Naive thymus-derived CD8-positive, alpha-beta T cell (primary cell): ENCODE measurements at regions not wholly inside any gene's neighbourhood (a gene's known extent, or its start where the extent isn't known, plus 50 kb on each side); places are given as distances from the start of the nearest gene placed in this dataset.

Experiments used
- ATAC-seq, 2 donors: fragments of 150-1000 bp; cut with Tn5 transposase in 1 of 2; sonication (Bioruptor Pico), chemical (Tn5 transposase) in 1 of 2; 1 replicate in 1 of 2; 2 replicates in 1 of 2; pipeline ENCODE4 v1.10.0; 2021; ENCODE audit warnings: mild to moderate bottlenecking in 2 of 2, moderate library complexity in 2 of 2
- POLR2A ChIA-PET: fragments of 350-600 bp; sonication (Branson Sonifier 250); formaldehyde crosslinking; loops from one replicate; lab custom pipeline; 2021; ENCODE audit warnings: antibody characterized with exemption; lab: Charles Lee
- DNase-seq, 10 donors: peaks; one replicate each; pipeline versions ENCODE4 v3.0.0 to v3.0.0-alpha.2; 2020 to 2022
- H3K27ac Mint-ChIP-seq, 10 donors: one replicate each; pipeline ENCODE4 v1.8.0; 2020 to 2022; ENCODE audit warnings: mild to moderate bottlenecking in 10 of 10, mixed read lengths in 10 of 10, moderate library complexity in 4 of 10, inconsistent platforms in 1 of 10
- H3K27me3 Mint-ChIP-seq, 5 donors: one replicate each; pipeline ENCODE4 v1.8.0; 2021 to 2022; ENCODE audit warnings: mixed read lengths in 5 of 5
- H3K36me3 Mint-ChIP-seq, 3 donors: one replicate each; pipeline ENCODE4 v1.8.0; 2020 to 2022; ENCODE audit warnings: mixed read lengths in 3 of 3, mild to moderate bottlenecking in 2 of 3, inconsistent platforms in 1 of 3
- H3K4me1 Mint-ChIP-seq, 4 donors: one replicate each; pipeline ENCODE4 v1.8.0; 2021 to 2022; ENCODE audit warnings: mixed read lengths in 4 of 4
- H3K4me3 Mint-ChIP-seq, 10 donors: one replicate each; pipeline ENCODE4 v1.8.0; 2020 to 2022; ENCODE audit warnings: mild to moderate bottlenecking in 10 of 10, mixed read lengths in 10 of 10, moderate library complexity in 6 of 10, inconsistent platforms in 1 of 10
- H3K9me3 Mint-ChIP-seq, 9 donors: one replicate each; pipeline ENCODE4 v1.8.0; 2020 to 2022; ENCODE audit warnings: mixed read lengths in 9 of 9, mild to moderate bottlenecking in 3 of 9, inconsistent platforms in 1 of 9, moderate library complexity in 1 of 9

DNA sequence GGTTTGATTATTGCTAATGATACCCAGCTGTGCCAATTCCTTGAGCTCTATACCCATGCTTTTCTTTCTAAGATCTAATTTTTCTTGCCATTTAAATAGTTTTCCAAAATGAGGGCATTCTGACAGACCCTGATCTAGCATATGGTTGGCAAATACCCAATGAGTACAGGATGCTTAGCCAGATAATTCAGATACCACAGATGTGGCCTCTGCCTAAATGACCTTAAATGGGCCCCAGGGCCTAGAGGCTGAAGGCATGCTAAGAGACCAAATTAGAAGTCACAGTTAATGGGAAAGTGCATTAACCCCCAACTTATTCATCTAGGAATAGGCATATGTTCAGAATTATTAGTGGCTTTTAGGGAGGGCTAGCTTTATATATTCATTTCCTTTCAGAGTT, 122.3 kb upstream of the CNOT2 start:
- no peak for DNase-seq
- peaks cover 0 to 6% (median 0%) of the 10 kb centered on the region in 5 donors for H3K27me3 Mint-ChIP-seq
- H3K9me3 Mint-ChIP-seq = peaks cover 0 to 4% (median 0%) of the 10 kb centered on the region in 9 donors
- H3K4me1 Mint-ChIP-seq = no peaks in the 10 kb centered on the region
- POLR2A ChIA-PET = no interaction called here
- no peak overlapping the region for H3K27ac Mint-ChIP-seq
- no peak for ATAC-seq
- H3K36me3 Mint-ChIP-seq = peaks cover 0 to under 1% (median 0%) of the 10 kb centered on the region in 3 donors
- no peak overlapping the region for H3K4me3 Mint-ChIP-seq

- Mint-ChIP-seq H3K4me3 (no peak overlapping the region), H3K27ac (no peak overlapping the region), H3K27me3 (peaks cover 0 to 6% (median 0%) of the 10 kb centered on the region in 5 donors), H3K4me1 (no peaks in the 10 kb centered on the region), H3K9me3 (peaks cover 0 to 4% (median 0%) of the 10 kb centered on the region in 9 donors), H3K36me3 (no peaks in the 10 kb centered on the region)
- no peak for DNase-seq
- ATAC-seq = no peak
- POLR2A ChIA-PET = no interaction called here
These were observed 121.7 kb upstream of the CNOT2 start for GRCh38 chr12:70121562-70121961.

DNA sequence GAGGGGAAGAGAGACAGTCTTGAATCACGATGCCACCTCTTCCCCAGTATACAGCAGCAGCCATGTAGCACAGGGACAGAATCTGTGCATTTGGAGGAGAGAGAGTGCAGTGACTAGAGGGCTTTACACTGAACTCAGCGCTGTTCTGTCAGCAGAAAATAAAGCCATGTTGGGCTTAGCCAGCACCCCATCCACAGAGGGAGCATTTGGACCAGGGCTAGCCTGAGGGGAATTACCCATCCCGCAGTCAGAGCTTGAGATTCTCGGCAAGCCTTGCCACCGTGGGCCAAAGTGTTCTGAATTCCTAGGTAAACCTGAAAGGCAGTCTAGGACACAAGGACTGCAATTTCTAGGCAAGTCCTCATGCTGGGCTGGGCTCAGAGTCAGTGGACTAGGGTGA, 120.4 kb upstream of the CNOT2 start:
- no peak for ATAC-seq
- POLR2A ChIA-PET = no interaction called here
- no peak for DNase-seq
- no peak overlapping the region for H3K27ac Mint-ChIP-seq
- peaks cover 0 to 4% (median 0%) of the 10 kb centered on the region in 9 donors for H3K9me3 Mint-ChIP-seq
- no peaks in the 10 kb centered on the region for H3K4me1 Mint-ChIP-seq
- peaks cover 0 to 6% (median 0%) of the 10 kb centered on the region in 5 donors for H3K27me3 Mint-ChIP-seq
- H3K4me3 Mint-ChIP-seq = no peak overlapping the region
- H3K36me3 Mint-ChIP-seq = no peaks in the 10 kb centered on the region

- H3K9me3 Mint-ChIP-seq = peaks cover 0 to 16% (median 9%) of the 10 kb centered on the region in 9 donors
- peaks cover 5 to 16% (median 10%) of the 10 kb centered on the region in 5 donors for H3K27me3 Mint-ChIP-seq
- no peak overlapping the region for H3K4me3 Mint-ChIP-seq
- H3K4me1 Mint-ChIP-seq = peaks cover 0 to 1% (median 0%) of the 10 kb centered on the region in 4 donors
- no peak for ATAC-seq
- POLR2A ChIA-PET = no interaction called here
- H3K36me3 Mint-ChIP-seq = peaks cover 0 to 11% (median 0%) of the 10 kb centered on the region in 3 donors
- no peak overlapping the region for H3K27ac Mint-ChIP-seq
- no peak for DNase-seq
These were observed 94.2 kb upstream of the CNOT2 start for GRCh38 chr12:70149013-70149412.

DNA sequence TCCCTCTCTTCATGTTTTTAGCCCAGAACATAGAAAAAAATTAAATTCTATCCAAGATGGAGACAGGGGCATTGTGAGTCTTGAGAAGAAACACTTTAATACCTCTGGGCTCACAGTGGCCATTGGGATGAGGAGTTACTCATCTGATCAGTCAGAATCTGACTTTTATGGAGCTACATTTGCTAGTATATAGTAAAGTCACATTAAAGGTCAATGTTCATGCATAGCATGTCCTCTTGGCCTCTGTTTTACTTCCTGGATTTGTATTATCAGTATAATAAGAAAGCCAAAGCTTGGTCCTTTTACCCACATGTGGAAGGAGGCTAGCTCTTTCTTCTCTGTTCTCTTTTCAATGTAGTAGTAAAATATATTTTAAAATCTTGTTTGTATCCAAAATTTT, 93.6 kb upstream of the CNOT2 start:
- no peak overlapping the region for H3K4me3 Mint-ChIP-seq
- H3K27ac Mint-ChIP-seq = no peak overlapping the region
- no peak for ATAC-seq
- H3K4me1 Mint-ChIP-seq = peaks cover 0 to 1% (median 0%) of the 10 kb centered on the region in 4 donors
- H3K9me3 Mint-ChIP-seq = peaks cover 0 to 23% (median 13%) of the 10 kb centered on the region in 9 donors
- H3K27me3 Mint-ChIP-seq = peaks cover 5 to 16% (median 10%) of the 10 kb centered on the region in 5 donors
- H3K36me3 Mint-ChIP-seq = peaks cover 0 to 15% (median 0%) of the 10 kb centered on the region in 3 donors
- POLR2A ChIA-PET = no interaction called here
- no peak for DNase-seq

DNA sequence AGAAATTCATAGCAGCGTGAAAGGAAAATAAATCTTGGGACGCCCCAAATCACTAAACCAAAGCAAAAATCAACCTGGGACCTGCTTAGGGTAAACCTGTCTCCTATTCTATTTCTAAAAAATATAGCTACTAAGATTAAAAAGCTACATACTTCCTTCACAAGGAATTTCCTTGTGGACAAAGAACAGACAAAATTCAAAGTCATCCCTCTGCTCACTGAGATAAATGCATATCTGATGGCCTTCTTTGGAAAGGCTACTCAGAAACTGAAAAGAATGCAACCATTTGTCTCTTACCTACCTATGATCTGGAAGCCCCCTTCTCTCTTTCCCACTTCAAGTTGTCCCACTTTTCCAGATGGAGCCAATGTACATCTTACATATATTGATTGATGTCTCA, 93.0 kb upstream of the CNOT2 start:
- ATAC-seq (no peak), DNase-seq (no peak)
- Mint-ChIP-seq H3K27me3 (peaks cover 5 to 16% (median 10%) of the 10 kb centered on the region in 5 donors), H3K4me3 (no peak overlapping the region), H3K36me3 (peaks cover 0 to 15% (median under 1%) of the 10 kb centered on the region in 3 donors), H3K27ac (no peak overlapping the region), H3K4me1 (peaks cover 0 to 1% (median 0%) of the 10 kb centered on the region in 4 donors), H3K9me3 (peaks cover 0 to 29% (median 14%) of the 10 kb centered on the region in 9 donors)
- POLR2A ChIA-PET = no interaction called here

GRCh38 chr12:70151993-70152392, 91.2 kb upstream of the CNOT2 start:
- no peak for ATAC-seq
- POLR2A ChIA-PET = no interaction called here
- Mint-ChIP-seq H3K27ac (no peak overlapping the region), H3K4me1 (peaks cover 0 to 1% (median 0%) of the 10 kb centered on the region in 4 donors), H3K4me3 (no peak overlapping the region), H3K9me3 (peaks cover 0 to 40% (median 19%) of the 10 kb centered on the region in 9 donors), H3K36me3 (peaks cover 0 to 15% (median 8%) of the 10 kb centered on the region in 3 donors), H3K27me3 (peaks cover 3 to 10% (median 7%) of the 10 kb centered on the region in 5 donors)
- no peak for DNase-seq

DNA sequence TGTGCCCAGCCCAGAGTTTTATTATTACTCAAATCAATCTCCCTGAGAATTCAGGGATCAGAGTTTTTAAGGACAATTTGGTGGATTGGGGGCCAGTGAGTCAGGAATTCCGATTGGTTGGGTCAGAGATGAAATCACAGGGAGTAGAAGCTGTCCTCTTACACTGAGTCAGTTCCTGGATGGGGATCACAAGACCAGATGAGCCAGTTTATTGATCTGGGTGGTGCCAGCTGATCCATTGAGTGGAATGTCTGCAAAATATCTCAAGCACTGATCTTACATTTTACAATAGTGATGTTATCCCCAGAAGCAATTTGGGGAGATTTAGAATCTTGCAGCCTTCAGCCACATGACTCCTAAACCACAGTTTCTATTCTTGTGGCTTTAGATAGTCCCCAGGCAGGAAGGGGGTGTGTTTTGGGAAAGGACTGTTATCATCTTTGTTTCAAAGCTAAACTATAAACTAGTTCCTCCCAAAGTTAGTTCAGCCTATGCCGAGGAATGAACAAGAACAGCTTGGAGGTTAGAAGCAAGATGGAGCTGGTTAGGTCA, 89.1 kb upstream of the CNOT2 start:
- Mint-ChIP-seq H3K36me3 (peaks cover 0 to 33% (median 14%) of the 10 kb centered on the region in 3 donors), H3K27me3 (peaks cover 1 to 21% (median 4%) of the 10 kb centered on the region in 5 donors), H3K27ac (no peak overlapping the region), H3K4me1 (no peaks in the 10 kb centered on the region), H3K4me3 (no peak overlapping the region), H3K9me3 (peaks cover 0 to 61% (median 36%) of the 10 kb centered on the region in 9 donors)
- no peak for DNase-seq
- POLR2A ChIA-PET = no interaction called here
- no peak for ATAC-seq

- POLR2A ChIA-PET = no interaction called here
- H3K9me3 Mint-ChIP-seq = peaks cover 0 to 70% (median 39%) of the 10 kb centered on the region in 9 donors
These were observed 88.2 kb upstream of the CNOT2 start for GRCh38 chr12:70154960-70155589.

DNA sequence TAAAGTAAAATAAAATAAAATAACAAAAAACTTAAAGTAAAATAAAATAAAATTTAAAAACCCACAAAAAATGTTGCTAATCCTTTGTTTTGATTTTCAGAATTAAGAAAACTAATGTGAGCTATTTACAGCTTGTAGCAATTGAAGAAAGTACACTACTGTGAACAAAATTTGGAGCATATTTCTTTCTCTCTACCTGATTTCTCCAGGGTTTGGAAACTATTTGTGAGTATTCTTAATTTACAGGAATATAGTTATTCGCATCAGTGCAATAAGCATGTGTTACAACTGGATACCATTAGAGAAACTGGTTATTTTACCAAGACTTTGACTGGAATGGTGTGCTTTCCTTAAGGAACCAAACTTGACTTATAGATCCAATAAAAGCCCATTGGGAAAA, 86.1 kb upstream of the CNOT2 start:
- Mint-ChIP-seq H3K4me3 (no peak overlapping the region), H3K9me3 (peaks cover 0 to 83% (median 42%) of the 10 kb centered on the region in 9 donors), H3K27ac (no peak overlapping the region), H3K27me3 (peaks cover 0 to 12% (median 5%) of the 10 kb centered on the region in 5 donors), H3K4me1 (no peaks in the 10 kb centered on the region), H3K36me3 (peaks cover 0 to 49% (median 20%) of the 10 kb centered on the region in 3 donors)
- POLR2A ChIA-PET = no interaction called here
- peak in 1 of 10 donors; percentile 6 for DNase-seq
- no peak for ATAC-seq

More at GRCh38 chr12:70154960-70155589, 88.2 kb upstream of the CNOT2 start:
- no peak overlapping the region for H3K4me3 Mint-ChIP-seq
- no peak overlapping the region for H3K27ac Mint-ChIP-seq
- ATAC-seq (no peak), DNase-seq (no peak)
- peaks cover 4 to 19% (median 6%) of the 10 kb centered on the region in 5 donors for H3K27me3 Mint-ChIP-seq
- H3K36me3 Mint-ChIP-seq = peaks cover 0 to 41% (median 18%) of the 10 kb centered on the region in 3 donors
- no peaks in the 10 kb centered on the region for H3K4me1 Mint-ChIP-seq

- DNase-seq (no peak), ATAC-seq (no peak)
- H3K36me3 Mint-ChIP-seq = peaks cover 0 to 9% (median 3%) of the 10 kb centered on the region in 3 donors
- peaks cover 0 to 7% (median 5%) of the 10 kb centered on the region in 4 donors for H3K4me1 Mint-ChIP-seq
- H3K9me3 Mint-ChIP-seq = peaks cover 0 to 14% (median 3%) of the 10 kb centered on the region in 9 donors
- H3K27ac Mint-ChIP-seq = no peak overlapping the region
- no peak overlapping the region for H3K4me3 Mint-ChIP-seq
- POLR2A ChIA-PET = no interaction called here
- H3K27me3 Mint-ChIP-seq = peaks cover 0 to 2% (median 0%) of the 10 kb centered on the region in 5 donors
These were observed 77.8 kb upstream of the CNOT2 start for GRCh38 chr12:70165450-70165849.

DNA sequence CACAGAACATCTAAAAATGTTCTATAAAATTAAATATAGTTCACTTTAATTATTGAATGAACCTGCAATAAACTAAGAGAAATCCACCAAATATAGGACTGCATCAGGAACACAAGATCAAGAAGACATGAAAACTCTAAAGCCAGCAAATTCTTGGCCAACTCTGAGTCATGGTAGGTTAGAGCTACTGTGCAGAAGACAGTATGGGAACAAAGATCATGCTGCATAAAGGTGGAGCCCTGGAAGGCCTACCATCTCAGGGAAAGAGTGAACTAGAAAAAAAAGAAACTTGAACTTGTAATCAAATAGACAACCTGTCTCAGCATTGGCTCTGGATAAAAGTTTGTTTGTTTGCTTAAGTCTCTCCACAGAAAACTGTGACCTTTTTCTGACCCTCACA, 66.9 kb upstream of the CNOT2 start:
- Mint-ChIP-seq H3K27me3 (peaks cover 2 to 12% (median 4%) of the 10 kb centered on the region in 5 donors), H3K9me3 (peaks cover 0 to 12% (median 3%) of the 10 kb centered on the region in 9 donors), H3K27ac (no peak overlapping the region), H3K4me1 (no peaks in the 10 kb centered on the region), H3K4me3 (no peak overlapping the region), H3K36me3 (peaks cover 0 to 5% (median 2%) of the 10 kb centered on the region in 3 donors)
- no peak for DNase-seq
- POLR2A ChIA-PET = no interaction called here
- no peak for ATAC-seq

DNA sequence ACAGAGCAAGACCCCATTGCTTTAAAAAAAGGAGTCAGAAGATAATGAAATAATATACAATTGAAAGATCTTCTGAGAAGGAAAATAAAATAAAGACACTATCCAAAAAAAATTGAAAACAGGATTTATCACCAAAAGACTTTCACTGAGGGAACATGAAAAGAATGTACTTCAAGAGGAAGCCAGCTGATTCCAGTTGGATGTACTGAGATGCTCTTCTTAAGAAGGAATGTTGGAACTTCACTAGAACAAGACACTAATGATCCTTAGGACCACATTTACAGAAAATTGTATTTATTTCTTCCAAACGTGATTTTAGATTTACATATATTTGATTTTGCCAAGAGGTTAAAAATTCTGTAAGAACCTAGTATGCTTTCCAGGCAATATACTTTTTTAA, 65.6 kb upstream of the CNOT2 start:
- no peaks in the 10 kb centered on the region for H3K4me1 Mint-ChIP-seq
- no peak overlapping the region for H3K4me3 Mint-ChIP-seq
- DNase-seq = no peak
- peaks cover 0 to 17% (median 4%) of the 10 kb centered on the region in 9 donors for H3K9me3 Mint-ChIP-seq
- peaks cover 2 to 16% (median 6%) of the 10 kb centered on the region in 5 donors for H3K27me3 Mint-ChIP-seq
- ATAC-seq = no peak
- POLR2A ChIA-PET = no interaction called here
- no peak overlapping the region for H3K27ac Mint-ChIP-seq
- H3K36me3 Mint-ChIP-seq = peaks cover 0 to 6% (median 5%) of the 10 kb centered on the region in 3 donors
